K562 (cell line): ENCODE measurements at regions not wholly inside any gene's neighbourhood (a gene's known extent, or its start where the extent isn't known, plus 50 kb on each side); places are given as distances from the start of the nearest gene placed in this dataset.

Experiments used
- ATAC-seq: fragments of 200-7000 bp; cut with Tn5 transposase; 3 replicates; pipeline ENCODE4 v1.9.1; 2020; ENCODE audit warnings: moderate library complexity
- BruUV-seq: library from RNA; stranded (reverse); fragments of 400-500 nt; replicated peaks from 2 replicates; lab custom pipeline; 2021; lab: Mats Ljungman, UMichigan
- CTCF ChIA-PET: fragments of 300-600 bp; formaldehyde crosslinking; extraction: SDS; loops from one replicate; lab custom pipeline; 2021; ENCODE audit warnings: low intra/inter-chr PET ratio; lab: Yijun Ruan, JAX
- POLR2A ChIA-PET: fragments of 300-600, 350-650 bp; sonication (Branson Sonifier 250); formaldehyde crosslinking; extraction: SDS; loops from one replicate; lab custom pipeline; 2021; ENCODE audit warnings: antibody characterized with exemption, inconsistent platforms; lab: Yijun Ruan, JAX
- DNase-seq, 4 experiments: peaks; one replicate each; pipeline versions ENCODE4 v3.0.0 to v3.0.0-alpha.2; 2011 to 2018; ENCODE audit warnings: low spot score in 3 of 4, mixed read lengths in 3 of 4; ENCODE audit errors: extremely low read depth in 1 of 4
- FAIRE-seq: peaks from 2 replicates; lab custom pipeline; 2011; peaks lifted over from hg19 to GRCh38; lab: Jason Lieb, UNC
- H2AFZ ChIP-seq: 2 replicates; pipeline ENCODE4 v1.6.0; 2011; ENCODE audit warnings: low read depth, low read length, control low read depth, inconsistent platforms
- H3K27ac ChIP-seq: fragments of 200-600 bp; 3 replicates; pipeline ENCODE4 v1.8.0; 2011; ENCODE audit warnings: low read depth, mild to moderate bottlenecking, control low read depth, inconsistent platforms, low read length, moderate library complexity, mixed read lengths; ENCODE audit errors: extremely low read depth
- H3K27me3 ChIP-seq, 2 experiments: fragments of 300-600 bp in 1 of 2; 2 replicates in 1 of 2; 3 replicates in 1 of 2; pipeline versions ENCODE4 v1.6.0 to v1.8.0; 2011; ENCODE audit warnings: inconsistent platforms in 2 of 2, low read length in 2 of 2, mild to moderate bottlenecking in 1 of 2, mixed read lengths in 1 of 2, moderate library complexity in 1 of 2; ENCODE audit not compliant: control insufficient read depth in 2 of 2, insufficient read depth in 2 of 2
- H3K36me3 ChIP-seq: fragments of 300-600 bp; 3 replicates; pipeline ENCODE4 v1.8.0; 2011; ENCODE audit warnings: mild to moderate bottlenecking, low read length, inconsistent platforms; ENCODE audit not compliant: control insufficient read depth, insufficient read depth
- H3K4me1 ChIP-seq, 2 experiments: fragments of 200-600 bp in 1 of 2; replicated peaks in 1 of 2; 2 replicates in 1 of 2; 3 replicates in 1 of 2; pipeline versions ENCODE4 v1.5.1 to v1.8.0; 2011; ENCODE audit warnings: inconsistent platforms in 2 of 2, low read length in 2 of 2, mild to moderate bottlenecking in 1 of 2, mixed read lengths in 1 of 2, moderate library complexity in 1 of 2; ENCODE audit not compliant: control insufficient read depth in 2 of 2, insufficient read depth in 2 of 2
- H3K4me2 ChIP-seq: 2 replicates; pipeline ENCODE4 v1.6.1; 2011; ENCODE audit warnings: low read length, control low read depth, inconsistent platforms, mixed read lengths; ENCODE audit not compliant: insufficient read depth
- H3K4me3 ChIP-seq: fragments of 200-600 bp; sonication (generic), shearing (Covaris generic); 2 replicates; pipeline ENCODE4 v1.5.1; 2016; ENCODE audit warnings: control low read depth, inconsistent platforms
- H3K79me2 ChIP-seq: fragments of 200-600 bp; 3 replicates; pipeline ENCODE4 v1.8.0; 2011; ENCODE audit warnings: low read length, inconsistent platforms; ENCODE audit not compliant: control insufficient read depth, insufficient read depth
- H3K9ac ChIP-seq, 2 experiments: 2 replicates each; pipeline versions ENCODE4 v1.6.0 to v1.6.1; 2011; ENCODE audit warnings: low read depth in 2 of 2, low read length in 2 of 2, control low read depth in 1 of 2, inconsistent platforms in 1 of 2, mild to moderate bottlenecking in 1 of 2, mixed read lengths in 1 of 2; ENCODE audit not compliant: insufficient read depth in 1 of 2
- H3K9me1 ChIP-seq: one replicate; pipeline ENCODE4 v1.6.0; 2011; ENCODE audit warnings: inconsistent platforms, mild to moderate bottlenecking, low read length, moderate library complexity; ENCODE audit not compliant: control insufficient read depth, insufficient read depth
- H3K9me3 ChIP-seq: replicated peaks from 2 replicates; pipeline ENCODE4 v1.5.1; 2011; ENCODE audit warnings: low read depth, low read length, inconsistent platforms; ENCODE audit not compliant: control insufficient read depth, insufficient read depth
- H4K20me1 ChIP-seq: replicated peaks from 2 replicates; pipeline ENCODE4 v1.6.1; 2011; ENCODE audit warnings: low read length, inconsistent platforms, mixed read lengths; ENCODE audit not compliant: control insufficient read depth, insufficient read depth
- C11orf30 ChIP-seq: fragments of 450-650 bp; IDR thresholded peaks from 2 replicates; pipeline ENCODE4 v1.6.1; 2016; ENCODE audit warnings: low read depth, mild to moderate bottlenecking
- EP400 ChIP-seq: fragments of 450-650 bp; IDR thresholded peaks from 2 replicates; pipeline ENCODE4 v1.6.1; 2017; ENCODE audit warnings: antibody characterized with exemption, mild to moderate bottlenecking, moderate library complexity
- MIER1 ChIP-seq: fragments of 450-650 bp; IDR thresholded peaks from 2 replicates; pipeline ENCODE4 v1.6.1; 2016; ENCODE audit warnings: antibody characterized with exemption, mild to moderate bottlenecking, low read depth
- SRF ChIP-seq, 2 experiments: fragments of 250-450, 450-650 bp in 1 of 2; sonication (Bioruptor Pico) in 1 of 2; sonication (generic) in 1 of 2; formaldehyde crosslinking; IDR thresholded peaks; 2 replicates each; pipeline versions ENCODE4 v1.5.0 to v1.5.1; 2020 to 2022; ENCODE audit warnings: mild to moderate bottlenecking in 1 of 2, missing genetic modification reagents in 1 of 2
- ZNF445 ChIP-seq: fragments of 250-450 bp; sonication (Bioruptor Pico); IDR thresholded peaks from 2 replicates; pipeline ENCODE4 v1.4.0; 2020; ENCODE audit warnings: low read depth, mild to moderate bottlenecking, moderate library complexity
- WGBS: fragments of 100-300 bp; shearing (Covaris generic); methylation state at CpG from one replicate; pipeline ENCODE4 v1.1.6; 2016; ENCODE audit warnings: low coverage, mixed read lengths; ENCODE audit not compliant: insufficient coverage; ENCODE audit errors: missing lambda C conversion rate; 5-methylcytosine and 5-hydroxymethylcytosine counted together
- in situ Hi-C: fragments of 300-500 bp; cut with MboI; formaldehyde crosslinking; loops from 4 replicates; pipeline ENCODE4 v1.15.0; 2018; ENCODE audit warnings: inconsistent platforms, mixed read lengths
- intact Hi-C: fragments of 100-400 bp; cut with micrococcal nuclease; formaldehyde crosslinking; loops from 2 replicates; pipeline ENCODE4 v1.14.2; 2022
- TF ChIP-seq, protein P1 (sequence below): sonication (generic); formaldehyde crosslinking; IDR thresholded peaks from 2 replicates; pipeline ENCODE4 v1.8.0; 2022; ENCODE audit warnings: mild to moderate bottlenecking, missing genetic modification reagents
- TF ChIP-seq, protein P2 (sequence below): fragments of 200-600 bp; sonication (generic); IDR thresholded peaks from one replicate; pipeline ENCODE4 v1.6.1; 2012; ENCODE audit warnings: mild to moderate bottlenecking, low read depth, low read length, inconsistent platforms

DNA sequence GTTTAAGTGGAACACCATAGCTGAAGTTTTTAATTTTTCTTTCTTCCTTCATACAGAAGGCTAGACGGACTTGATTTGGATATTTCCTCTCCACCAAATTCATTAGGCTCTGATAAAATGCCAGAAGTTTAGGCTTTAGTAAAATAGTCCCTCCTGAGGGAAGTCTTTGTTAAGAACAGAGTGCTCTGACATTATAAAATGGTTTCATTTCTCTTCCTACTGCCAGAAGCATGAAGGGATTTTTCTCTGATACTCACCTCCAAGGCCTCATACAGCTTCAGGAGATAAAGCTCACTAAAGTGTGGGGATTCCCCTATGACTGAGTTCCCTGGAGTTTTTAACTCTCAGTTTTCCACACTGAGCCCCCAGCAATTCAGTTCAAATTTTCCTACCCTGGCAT is 1489.6 kb downstream of the REEP3 start:
- Histone ChIP-seq H3K36me3 (no peaks in the 10 kb centered on the region), H3K4me2 (no peak overlapping the region), H3K79me2 (no peaks in the 10 kb centered on the region), H3K4me3 (no peak overlapping the region), H3K9ac (no peak overlapping the region), H2AFZ (no peak overlapping the region), H3K27me3 (no peaks in the 10 kb centered on the region), H3K9me1 (no peaks in the 10 kb centered on the region), H3K27ac (no peak overlapping the region), H3K4me1 (no peaks in the 10 kb centered on the region), H4K20me1 (no peaks in the 10 kb centered on the region), H3K9me3 (no peaks in the 10 kb centered on the region)
- ATAC-seq (no peak), FAIRE-seq (no peak), DNase-seq (no peak)
- in situ Hi-C loops (no loop called here), intact Hi-C loops (no loop called here)
- no TSS peak for BruUV-seq
- POLR2A ChIA-PET, result no interaction called here
- TF ChIP-seq, protein P1, sequence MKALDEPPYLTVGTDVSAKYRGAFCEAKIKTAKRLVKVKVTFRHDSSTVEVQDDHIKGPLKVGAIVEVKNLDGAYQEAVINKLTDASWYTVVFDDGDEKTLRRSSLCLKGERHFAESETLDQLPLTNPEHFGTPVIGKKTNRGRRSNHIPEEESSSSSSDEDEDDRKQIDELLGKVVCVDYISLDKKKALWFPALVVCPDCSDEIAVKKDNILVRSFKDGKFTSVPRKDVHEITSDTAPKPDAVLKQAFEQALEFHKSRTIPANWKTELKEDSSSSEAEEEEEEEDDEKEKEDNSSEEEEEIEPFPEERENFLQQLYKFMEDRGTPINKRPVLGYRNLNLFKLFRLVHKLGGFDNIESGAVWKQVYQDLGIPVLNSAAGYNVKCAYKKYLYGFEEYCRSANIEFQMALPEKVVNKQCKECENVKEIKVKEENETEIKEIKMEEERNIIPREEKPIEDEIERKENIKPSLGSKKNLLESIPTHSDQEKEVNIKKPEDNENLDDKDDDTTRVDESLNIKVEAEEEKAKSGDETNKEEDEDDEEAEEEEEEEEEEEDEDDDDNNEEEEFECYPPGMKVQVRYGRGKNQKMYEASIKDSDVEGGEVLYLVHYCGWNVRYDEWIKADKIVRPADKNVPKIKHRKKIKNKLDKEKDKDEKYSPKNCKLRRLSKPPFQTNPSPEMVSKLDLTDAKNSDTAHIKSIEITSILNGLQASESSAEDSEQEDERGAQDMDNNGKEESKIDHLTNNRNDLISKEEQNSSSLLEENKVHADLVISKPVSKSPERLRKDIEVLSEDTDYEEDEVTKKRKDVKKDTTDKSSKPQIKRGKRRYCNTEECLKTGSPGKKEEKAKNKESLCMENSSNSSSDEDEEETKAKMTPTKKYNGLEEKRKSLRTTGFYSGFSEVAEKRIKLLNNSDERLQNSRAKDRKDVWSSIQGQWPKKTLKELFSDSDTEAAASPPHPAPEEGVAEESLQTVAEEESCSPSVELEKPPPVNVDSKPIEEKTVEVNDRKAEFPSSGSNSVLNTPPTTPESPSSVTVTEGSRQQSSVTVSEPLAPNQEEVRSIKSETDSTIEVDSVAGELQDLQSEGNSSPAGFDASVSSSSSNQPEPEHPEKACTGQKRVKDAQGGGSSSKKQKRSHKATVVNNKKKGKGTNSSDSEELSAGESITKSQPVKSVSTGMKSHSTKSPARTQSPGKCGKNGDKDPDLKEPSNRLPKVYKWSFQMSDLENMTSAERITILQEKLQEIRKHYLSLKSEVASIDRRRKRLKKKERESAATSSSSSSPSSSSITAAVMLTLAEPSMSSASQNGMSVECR (CRISPR knock-in tag), result no peak
- TF ChIP-seq ZNF445 (CRISPR knock-in tag), result no peak
- no peak for TF ChIP-seq MIER1
- no peak for TF ChIP-seq C11orf30
- TF ChIP-seq SRF (CRISPR knock-in tag; IDR thresholded peaks at IDR 0.05), result no peak
- TF ChIP-seq, protein P2, sequence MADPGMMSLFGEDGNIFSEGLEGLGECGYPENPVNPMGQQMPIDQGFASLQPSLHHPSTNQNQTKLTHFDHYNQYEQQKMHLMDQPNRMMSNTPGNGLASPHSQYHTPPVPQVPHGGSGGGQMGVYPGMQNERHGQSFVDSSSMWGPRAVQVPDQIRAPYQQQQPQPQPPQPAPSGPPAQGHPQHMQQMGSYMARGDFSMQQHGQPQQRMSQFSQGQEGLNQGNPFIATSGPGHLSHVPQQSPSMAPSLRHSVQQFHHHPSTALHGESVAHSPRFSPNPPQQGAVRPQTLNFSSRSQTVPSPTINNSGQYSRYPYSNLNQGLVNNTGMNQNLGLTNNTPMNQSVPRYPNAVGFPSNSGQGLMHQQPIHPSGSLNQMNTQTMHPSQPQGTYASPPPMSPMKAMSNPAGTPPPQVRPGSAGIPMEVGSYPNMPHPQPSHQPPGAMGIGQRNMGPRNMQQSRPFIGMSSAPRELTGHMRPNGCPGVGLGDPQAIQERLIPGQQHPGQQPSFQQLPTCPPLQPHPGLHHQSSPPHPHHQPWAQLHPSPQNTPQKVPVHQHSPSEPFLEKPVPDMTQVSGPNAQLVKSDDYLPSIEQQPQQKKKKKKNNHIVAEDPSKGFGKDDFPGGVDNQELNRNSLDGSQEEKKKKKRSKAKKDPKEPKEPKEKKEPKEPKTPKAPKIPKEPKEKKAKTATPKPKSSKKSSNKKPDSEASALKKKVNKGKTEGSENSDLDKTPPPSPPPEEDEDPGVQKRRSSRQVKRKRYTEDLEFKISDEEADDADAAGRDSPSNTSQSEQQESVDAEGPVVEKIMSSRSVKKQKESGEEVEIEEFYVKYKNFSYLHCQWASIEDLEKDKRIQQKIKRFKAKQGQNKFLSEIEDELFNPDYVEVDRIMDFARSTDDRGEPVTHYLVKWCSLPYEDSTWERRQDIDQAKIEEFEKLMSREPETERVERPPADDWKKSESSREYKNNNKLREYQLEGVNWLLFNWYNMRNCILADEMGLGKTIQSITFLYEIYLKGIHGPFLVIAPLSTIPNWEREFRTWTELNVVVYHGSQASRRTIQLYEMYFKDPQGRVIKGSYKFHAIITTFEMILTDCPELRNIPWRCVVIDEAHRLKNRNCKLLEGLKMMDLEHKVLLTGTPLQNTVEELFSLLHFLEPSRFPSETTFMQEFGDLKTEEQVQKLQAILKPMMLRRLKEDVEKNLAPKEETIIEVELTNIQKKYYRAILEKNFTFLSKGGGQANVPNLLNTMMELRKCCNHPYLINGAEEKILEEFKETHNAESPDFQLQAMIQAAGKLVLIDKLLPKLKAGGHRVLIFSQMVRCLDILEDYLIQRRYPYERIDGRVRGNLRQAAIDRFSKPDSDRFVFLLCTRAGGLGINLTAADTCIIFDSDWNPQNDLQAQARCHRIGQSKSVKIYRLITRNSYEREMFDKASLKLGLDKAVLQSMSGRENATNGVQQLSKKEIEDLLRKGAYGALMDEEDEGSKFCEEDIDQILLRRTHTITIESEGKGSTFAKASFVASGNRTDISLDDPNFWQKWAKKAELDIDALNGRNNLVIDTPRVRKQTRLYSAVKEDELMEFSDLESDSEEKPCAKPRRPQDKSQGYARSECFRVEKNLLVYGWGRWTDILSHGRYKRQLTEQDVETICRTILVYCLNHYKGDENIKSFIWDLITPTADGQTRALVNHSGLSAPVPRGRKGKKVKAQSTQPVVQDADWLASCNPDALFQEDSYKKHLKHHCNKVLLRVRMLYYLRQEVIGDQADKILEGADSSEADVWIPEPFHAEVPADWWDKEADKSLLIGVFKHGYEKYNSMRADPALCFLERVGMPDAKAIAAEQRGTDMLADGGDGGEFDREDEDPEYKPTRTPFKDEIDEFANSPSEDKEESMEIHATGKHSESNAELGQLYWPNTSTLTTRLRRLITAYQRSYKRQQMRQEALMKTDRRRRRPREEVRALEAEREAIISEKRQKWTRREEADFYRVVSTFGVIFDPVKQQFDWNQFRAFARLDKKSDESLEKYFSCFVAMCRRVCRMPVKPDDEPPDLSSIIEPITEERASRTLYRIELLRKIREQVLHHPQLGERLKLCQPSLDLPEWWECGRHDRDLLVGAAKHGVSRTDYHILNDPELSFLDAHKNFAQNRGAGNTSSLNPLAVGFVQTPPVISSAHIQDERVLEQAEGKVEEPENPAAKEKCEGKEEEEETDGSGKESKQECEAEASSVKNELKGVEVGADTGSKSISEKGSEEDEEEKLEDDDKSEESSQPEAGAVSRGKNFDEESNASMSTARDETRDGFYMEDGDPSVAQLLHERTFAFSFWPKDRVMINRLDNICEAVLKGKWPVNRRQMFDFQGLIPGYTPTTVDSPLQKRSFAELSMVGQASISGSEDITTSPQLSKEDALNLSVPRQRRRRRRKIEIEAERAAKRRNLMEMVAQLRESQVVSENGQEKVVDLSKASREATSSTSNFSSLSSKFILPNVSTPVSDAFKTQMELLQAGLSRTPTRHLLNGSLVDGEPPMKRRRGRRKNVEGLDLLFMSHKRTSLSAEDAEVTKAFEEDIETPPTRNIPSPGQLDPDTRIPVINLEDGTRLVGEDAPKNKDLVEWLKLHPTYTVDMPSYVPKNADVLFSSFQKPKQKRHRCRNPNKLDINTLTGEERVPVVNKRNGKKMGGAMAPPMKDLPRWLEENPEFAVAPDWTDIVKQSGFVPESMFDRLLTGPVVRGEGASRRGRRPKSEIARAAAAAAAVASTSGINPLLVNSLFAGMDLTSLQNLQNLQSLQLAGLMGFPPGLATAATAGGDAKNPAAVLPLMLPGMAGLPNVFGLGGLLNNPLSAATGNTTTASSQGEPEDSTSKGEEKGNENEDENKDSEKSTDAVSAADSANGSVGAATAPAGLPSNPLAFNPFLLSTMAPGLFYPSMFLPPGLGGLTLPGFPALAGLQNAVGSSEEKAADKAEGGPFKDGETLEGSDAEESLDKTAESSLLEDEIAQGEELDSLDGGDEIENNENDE, result no peak
- TF ChIP-seq EP400, result no peak
- CTCF ChIA-PET, result no interaction called here
- 0% methylated on average over 1 of the region's 1 CpG for WGBS
